ENCODE measurements at regions not wholly inside any gene's neighbourhood (a gene's known extent, or its start where the extent isn't known, plus 50 kb on each side); places are given as distances from the start of the nearest gene placed in this dataset.

DNA sequence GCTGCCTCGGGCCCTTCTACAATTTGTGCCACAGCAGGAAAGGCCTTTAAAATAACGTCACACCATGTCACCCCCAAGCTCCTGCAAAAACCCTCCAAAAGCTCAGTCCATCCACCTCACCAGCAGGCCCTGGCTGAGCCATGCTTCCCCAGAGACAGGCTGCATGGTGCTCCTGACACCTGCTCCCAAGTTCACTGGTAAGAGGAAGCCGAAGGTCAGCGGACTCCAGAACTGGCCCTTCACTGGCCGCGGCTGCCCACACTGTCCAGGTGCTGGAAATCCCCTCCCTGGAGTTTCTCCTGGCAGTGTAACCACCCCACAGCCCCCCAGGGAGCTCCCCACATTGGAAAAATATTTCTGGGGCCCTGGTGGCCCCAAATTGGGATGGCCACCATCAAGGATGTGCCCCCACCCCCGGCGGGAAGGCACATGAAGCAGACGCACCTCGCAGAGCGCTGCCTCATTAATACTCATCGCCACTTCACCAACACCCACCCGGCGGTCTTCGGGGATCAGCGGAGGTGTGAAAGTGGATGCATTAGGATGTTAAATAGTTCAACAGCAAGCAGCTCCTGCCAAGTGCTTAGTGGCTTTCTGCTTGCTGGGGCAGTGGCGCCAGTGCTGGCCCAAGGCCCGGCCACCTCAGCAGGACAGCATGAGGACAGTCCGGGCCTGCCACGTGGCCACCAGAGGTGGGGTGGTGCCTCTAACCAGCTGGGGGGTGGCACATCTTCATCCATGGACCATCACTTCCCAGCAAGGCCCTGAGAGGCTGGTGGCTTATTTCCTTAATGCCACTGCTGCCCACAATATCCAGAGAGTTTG is 146.1 kb upstream of the IQSEC1 start:
- no peak overlapping the region for H2AFZ ChIP-seq
- no peak overlapping the region for H3K4me3 Mint-ChIP-seq
- H3K27me3 ChIP-seq (ENCODE audit: insufficient read depth), result no peaks in the 10 kb centered on the region
- no peaks in the 10 kb centered on the region for H3K79me2 ChIP-seq (replicated peaks; ENCODE audit: insufficient read depth)
- no peak for TF ChIP-seq ZNF114 (CRISPR knock-in tag; IDR thresholded peaks at IDR 0.05)
- TF ChIP-seq EZH2phosphoT487 (IDR thresholded peaks at IDR 0.05; ENCODE audit: unreplicated experiment), result no peak
- no peak for TF ChIP-seq STAT1 (IDR thresholded peaks at IDR 0.05; ENCODE audit: unreplicated experiment)
- no peak for TF ChIP-seq CREB1 (CRISPR knock-in tag; IDR thresholded peaks at IDR 0.05; ENCODE audit: low read depth)
- no peak for TF ChIP-seq REST (IDR thresholded peaks at IDR 0.05; ENCODE audit: unreplicated experiment)
- TF ChIP-seq, protein P1, sequence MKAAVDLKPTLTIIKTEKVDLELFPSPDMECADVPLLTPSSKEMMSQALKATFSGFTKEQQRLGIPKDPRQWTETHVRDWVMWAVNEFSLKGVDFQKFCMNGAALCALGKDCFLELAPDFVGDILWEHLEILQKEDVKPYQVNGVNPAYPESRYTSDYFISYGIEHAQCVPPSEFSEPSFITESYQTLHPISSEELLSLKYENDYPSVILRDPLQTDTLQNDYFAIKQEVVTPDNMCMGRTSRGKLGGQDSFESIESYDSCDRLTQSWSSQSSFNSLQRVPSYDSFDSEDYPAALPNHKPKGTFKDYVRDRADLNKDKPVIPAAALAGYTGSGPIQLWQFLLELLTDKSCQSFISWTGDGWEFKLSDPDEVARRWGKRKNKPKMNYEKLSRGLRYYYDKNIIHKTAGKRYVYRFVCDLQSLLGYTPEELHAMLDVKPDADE (IDR thresholded peaks at IDR 0.05), result no peak
- TF ChIP-seq EZH2 (IDR thresholded peaks at IDR 0.05; ENCODE audit: low read depth, unreplicated experiment), result no peak
- TF ChIP-seq ZNF331 (CRISPR knock-in tag; IDR thresholded peaks at IDR 0.05; ENCODE audit: low read depth), result no peak
- no peak for TF ChIP-seq NANOG (IDR thresholded peaks at IDR 0.05; ENCODE audit: borderline replicate concordance)
- TF ChIP-seq POLR2AphosphoS5 (IDR thresholded peaks at IDR 0.05; ENCODE audit: low read depth), result no peak
- TF ChIP-seq JUNB (IDR thresholded peaks at IDR 0.05; ENCODE audit: unreplicated experiment), result no peak
- no peak for TF ChIP-seq CTCF (conservative IDR thresholded peaks at IDR 0.05; ENCODE audit: low read depth in 2 of 2)
- no peak for TF ChIP-seq ZNF462 (CRISPR knock-in tag; IDR thresholded peaks at IDR 0.05)
- no peaks in the 10 kb centered on the region for H3F3A ChIP-seq (replicated peaks; ENCODE audit: low read depth)
- H3K36me3 Mint-ChIP-seq (ENCODE audit: low read depth), result no peaks in the 10 kb centered on the region
- H3K36me3 ChIP-seq (ENCODE audit: insufficient read depth), result no peaks in the 10 kb centered on the region
- no peaks in the 10 kb centered on the region for H3K9me3 Mint-ChIP-seq
- H3K9me2 ChIP-seq (ENCODE audit: insufficient read depth), result no peaks in the 10 kb centered on the region
- no peak overlapping the region for H3K4me3 ChIP-seq
- H3K4me1 ChIP-seq (ENCODE audit: insufficient read depth), result no peaks in the 10 kb centered on the region
- no peak overlapping the region for H3K27ac Mint-ChIP-seq
- ATAC-seq (no peak), DNase-seq (ENCODE audit: low spot score) (no peak)
- H3K4me1 Mint-ChIP-seq, result peaks cover 17% of the 10 kb centered on the region
- no peak overlapping the region for H3K27ac ChIP-seq (ENCODE audit: low read depth)
- no peaks in the 10 kb centered on the region for H4K20me1 ChIP-seq (replicated peaks; ENCODE audit: insufficient read depth)
- peaks cover 4% of the 10 kb centered on the region for H3K27me3 Mint-ChIP-seq (ENCODE audit: insufficient read depth, low read depth, poor library complexity)
- H3K4me2 ChIP-seq, result no peak overlapping the region
